ENCODE measurements at regions not wholly inside any gene's neighbourhood (a gene's known extent, or its start where the extent isn't known, plus 50 kb on each side); places are given as distances from the start of the nearest gene placed in this dataset.

DNA sequence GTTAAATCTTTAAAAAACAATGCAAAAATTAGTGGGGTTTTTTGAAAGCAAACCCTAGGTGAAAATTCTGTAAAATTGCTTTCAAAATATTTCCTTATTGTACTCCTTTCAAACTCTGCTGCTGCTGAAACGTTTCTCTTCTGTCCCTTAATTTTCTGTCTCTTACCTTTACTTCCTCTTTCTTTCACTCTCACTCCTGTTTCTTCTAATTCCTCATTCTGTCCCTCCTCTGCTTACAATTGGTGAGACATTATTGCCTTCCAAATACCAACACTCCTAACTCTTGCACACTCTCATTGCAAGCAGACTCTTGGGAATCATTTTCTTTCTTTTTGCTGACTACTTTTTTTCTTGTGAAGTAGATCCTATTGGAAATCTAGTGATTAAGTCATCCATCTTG lies 685.6 kb upstream of the SLITRK1 start:
- TF ChIP-seq, protein P1, sequence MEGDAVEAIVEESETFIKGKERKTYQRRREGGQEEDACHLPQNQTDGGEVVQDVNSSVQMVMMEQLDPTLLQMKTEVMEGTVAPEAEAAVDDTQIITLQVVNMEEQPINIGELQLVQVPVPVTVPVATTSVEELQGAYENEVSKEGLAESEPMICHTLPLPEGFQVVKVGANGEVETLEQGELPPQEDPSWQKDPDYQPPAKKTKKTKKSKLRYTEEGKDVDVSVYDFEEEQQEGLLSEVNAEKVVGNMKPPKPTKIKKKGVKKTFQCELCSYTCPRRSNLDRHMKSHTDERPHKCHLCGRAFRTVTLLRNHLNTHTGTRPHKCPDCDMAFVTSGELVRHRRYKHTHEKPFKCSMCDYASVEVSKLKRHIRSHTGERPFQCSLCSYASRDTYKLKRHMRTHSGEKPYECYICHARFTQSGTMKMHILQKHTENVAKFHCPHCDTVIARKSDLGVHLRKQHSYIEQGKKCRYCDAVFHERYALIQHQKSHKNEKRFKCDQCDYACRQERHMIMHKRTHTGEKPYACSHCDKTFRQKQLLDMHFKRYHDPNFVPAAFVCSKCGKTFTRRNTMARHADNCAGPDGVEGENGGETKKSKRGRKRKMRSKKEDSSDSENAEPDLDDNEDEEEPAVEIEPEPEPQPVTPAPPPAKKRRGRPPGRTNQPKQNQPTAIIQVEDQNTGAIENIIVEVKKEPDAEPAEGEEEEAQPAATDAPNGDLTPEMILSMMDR (IDR thresholded peaks at IDR 0.05), result no peak
- no peak for TF ChIP-seq POLR2A (IDR thresholded peaks at IDR 0.05)
- TF ChIP-seq POLR2AphosphoS5 (IDR thresholded peaks at IDR 0.05), result no peak
- no peak for TF ChIP-seq EP300 (IDR thresholded peaks at IDR 0.05)

Measured in upper lobe of left lung (tissue), 4 donors.